GM18868 (cell line): ENCODE measurements at regions not wholly inside any gene's neighbourhood (a gene's known extent, or its start where the extent isn't known, plus 50 kb on each side); places are given as distances from the start of the nearest gene placed in this dataset.
"Not testable (repeated sequence)": the region's sequence is repeated elsewhere in the genome, so short reads cannot be mapped to it uniquely, and the experiment has no call there.

Experiments
- ATAC-seq: cut with Tn5 transposase; IDR thresholded peaks from one replicate; pipeline ENCODE4 v1.9.1; 2021; ENCODE audit warnings: mild to moderate bottlenecking, moderate library complexity; ENCODE audit not compliant: unreplicated experiment

DNA sequence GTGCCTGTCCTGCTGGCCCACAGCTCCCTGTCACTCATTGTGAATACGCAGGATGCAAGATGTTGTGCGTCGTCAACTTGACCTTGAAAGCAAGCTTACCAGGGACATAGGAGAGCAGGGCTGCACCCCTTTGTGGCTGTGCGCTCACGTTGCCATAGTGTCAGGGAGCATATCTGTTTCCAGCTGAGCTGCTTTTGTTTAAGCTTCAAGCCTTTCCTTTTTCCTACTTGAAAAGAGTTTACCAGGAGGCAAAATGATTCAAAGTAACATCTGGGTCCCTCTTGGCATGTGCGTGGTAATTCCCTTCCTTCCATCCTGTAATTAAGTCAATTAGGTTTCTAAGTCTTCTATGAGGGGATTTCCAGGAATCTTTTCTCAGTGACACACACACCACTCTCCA lies 537.1 kb downstream of the AJAP1 start:
- no peak for ATAC-seq

DNA sequence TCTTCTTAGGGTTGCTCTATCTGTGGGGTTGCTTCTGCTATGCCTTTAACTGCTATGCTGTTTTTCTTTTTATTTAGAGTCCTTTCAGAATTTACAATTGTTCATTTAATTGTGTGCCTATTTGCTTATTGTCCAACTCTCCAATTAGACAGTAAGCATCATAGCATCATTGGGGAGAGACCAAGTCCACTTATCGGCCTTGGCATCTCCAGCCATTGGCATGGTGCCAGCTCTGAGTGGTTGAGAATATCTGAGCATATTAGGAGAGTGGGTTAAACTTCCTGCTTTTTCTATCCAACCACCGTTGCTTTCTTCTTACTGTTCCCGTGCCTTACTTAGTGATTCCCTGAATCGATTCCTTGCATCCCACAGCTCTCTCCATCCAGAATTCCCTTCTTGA lies 535.0 kb downstream of the AJAP1 start:
- ATAC-seq: no peak

DNA sequence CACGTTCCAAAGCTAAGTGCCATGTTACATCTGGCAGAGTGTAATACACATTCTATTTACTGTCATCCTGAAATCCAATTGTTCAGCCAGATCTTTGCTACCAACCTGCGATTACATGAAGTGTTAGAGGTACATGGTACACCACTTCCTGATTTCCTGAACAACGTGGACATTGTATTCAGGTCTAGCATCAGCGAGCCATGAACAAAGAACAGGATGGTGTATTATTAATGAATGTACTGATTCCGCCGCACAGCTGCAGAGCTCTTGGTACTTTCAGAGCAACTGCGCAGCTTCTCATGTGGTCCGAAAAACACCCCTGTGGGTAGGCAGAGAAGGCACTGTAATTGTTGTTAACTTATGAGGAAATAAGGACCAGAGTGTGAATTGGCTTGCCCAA lies 511.4 kb downstream of the AJAP1 start:
- no peak for ATAC-seq

DNA sequence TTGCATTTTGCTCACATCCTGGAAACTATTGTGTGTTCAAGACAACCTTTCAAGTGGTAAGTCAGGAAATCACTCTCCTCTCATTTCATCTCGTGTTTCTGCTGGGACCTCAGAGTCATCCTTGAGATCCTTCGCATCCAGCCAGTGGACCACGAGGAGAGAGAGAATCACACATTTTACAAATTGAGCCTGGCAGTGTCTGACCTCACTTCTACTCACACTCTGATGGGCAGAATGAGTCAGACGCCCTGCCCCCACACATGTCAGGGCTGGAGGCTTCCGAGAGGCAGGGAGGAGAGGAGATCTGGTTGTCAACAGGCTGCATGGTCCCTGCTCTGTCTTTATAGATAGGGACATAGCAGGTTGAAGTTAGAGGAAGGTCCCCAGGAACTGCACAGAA lies 509.7 kb downstream of the AJAP1 start:
- no peak for ATAC-seq

DNA sequence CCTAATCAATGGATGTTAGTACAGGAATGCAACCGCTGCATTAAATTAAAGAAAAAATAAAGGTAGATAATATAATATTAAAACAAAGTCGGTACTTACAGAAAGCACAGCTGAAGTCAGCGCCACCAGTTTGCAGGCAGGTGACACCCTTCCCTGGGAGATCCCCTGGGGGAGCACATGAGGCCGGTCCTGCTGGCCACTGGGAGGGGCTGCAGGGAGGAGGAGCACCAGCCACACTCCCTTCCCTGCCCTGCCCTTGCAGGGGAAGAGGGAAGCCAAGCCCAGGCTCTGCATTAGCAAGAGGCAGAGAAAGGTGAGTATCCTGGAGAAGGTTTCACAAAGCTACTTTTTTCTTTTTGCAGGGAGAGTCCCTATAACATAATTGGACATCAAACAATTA lies 507.0 kb downstream of the AJAP1 start:
- no peak for ATAC-seq

DNA sequence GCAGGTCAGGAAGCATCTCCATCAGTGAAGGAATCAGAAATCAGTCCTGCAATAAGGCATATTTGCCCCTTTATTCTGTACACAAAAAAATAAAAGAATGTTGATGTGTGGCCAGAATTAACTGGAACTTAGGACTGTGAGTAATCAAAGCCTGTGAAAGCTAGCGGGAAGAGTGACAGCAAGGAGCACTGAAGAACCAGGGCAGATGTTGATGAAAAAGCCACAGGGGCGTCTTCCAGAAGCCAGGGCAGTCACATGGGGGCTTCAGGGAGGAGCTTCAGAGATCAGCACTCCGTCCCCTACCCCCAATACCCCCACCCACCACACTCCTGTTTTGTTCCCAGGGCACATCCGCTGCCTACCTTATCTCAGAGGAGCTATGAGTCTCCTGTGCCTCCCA lies 502.8 kb downstream of the AJAP1 start:
- ATAC-seq: no peak

DNA sequence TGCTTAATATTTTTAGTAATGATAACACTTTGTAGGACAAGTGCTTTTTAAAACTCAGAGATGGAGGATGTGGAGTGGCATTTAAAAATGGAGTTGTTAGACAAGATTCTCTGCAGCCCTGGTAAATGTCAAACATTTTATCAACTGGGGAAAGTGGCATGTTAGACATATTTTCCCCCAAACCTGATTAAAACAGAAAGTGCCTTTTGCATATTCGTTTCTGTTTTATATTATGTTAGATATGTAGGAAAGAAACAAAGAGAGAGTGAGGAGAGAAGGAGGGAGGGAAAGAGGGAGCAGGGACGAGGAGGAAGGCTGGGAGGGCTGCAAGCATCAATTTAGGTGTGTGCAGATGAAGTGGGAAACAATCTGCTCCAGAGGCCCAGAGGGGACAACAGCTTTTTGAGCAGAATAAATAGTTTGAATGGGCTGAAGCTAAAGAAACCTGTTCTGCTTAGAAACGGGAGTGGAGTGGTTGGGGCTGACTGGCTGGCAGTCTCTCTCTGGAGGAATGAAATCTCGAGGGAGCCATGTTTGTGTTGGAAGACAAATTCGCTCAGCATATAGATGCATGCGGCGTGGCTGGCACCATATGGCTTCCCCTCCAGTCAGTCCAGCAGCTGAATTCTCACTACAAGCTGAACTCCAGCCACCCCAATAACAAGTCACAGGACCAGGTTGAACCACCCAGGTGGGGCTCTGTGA lies 502.2 kb downstream of the AJAP1 start:
- ATAC-seq: no peak

DNA sequence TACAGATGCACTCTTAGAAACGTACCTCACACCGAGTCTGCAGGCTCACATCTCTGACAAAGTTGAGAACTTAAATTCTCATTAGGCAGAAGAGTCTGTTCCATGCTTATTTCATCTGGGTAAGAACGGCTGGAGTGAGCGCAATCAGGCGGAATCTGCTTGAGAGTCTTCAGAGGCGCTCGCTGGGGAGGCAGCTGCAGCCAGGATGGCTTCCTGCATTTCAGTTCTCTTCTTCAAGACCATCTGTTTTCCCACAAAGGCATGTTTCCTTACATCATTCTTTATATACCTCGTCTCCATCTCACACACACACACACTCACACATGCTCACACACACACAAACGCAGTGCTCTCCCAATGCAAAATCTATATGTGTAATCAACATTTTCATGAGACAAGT lies 497.1 kb downstream of the AJAP1 start:
- ATAC-seq: no peak

DNA sequence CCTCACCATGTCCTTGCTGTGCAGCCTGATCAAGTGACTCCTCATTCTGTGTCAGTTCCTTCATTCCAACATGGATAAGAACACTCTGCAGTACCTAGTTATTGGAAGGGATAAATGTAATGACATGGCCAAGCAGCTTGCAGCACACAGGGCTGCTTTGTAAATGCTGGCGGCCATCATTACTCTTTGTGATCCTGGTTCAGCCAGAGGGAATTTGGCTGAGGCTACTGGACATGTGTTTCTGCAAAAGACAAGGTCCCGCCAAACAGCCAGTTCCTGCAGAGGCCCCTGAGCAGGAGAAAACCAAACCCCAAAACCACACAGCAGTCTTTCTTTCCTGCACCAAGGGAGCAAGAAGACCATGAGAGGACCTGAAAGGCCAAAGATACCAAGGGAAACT lies 495.8 kb downstream of the AJAP1 start:
- ATAC-seq: no peak

DNA sequence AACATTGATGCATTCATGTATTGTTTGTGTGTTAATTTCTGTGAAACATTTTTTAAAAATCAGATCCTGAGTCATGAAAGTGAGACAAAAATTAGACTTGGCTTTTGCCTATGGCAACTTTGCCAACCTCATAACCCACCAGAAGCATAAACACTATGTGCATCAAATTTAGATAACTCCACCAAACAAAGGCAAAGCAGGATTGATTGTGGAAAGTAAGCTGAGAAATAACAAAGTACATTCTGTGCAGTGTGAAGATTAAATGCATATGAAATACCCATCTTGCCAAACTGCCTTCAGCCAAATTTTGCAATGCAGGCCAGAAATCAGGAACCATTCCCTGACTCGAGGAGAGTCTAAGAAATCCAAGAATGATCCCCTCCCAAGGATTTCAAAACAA lies 493.4 kb downstream of the AJAP1 start:
- ATAC-seq: no peak

DNA sequence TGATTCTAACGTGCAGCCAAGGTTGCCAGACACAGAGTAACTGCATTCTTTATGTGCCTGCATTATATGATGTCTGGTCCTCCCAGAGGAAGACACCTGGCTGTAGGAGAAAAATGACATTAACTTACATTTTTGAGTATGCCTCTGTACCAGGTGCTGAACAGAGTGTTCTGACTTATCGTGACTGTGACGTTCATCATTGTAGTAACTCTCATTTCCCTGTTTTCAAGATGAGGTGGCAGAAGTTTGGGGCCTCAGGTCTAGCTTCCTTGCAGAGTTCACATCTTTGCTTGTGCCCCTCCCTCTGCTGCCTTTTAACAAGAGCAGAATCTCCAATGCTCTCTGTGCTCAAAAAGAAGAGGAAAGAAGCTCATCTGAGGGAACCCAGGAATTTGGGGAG lies 488.0 kb downstream of the AJAP1 start:
- ATAC-seq: no peak

DNA sequence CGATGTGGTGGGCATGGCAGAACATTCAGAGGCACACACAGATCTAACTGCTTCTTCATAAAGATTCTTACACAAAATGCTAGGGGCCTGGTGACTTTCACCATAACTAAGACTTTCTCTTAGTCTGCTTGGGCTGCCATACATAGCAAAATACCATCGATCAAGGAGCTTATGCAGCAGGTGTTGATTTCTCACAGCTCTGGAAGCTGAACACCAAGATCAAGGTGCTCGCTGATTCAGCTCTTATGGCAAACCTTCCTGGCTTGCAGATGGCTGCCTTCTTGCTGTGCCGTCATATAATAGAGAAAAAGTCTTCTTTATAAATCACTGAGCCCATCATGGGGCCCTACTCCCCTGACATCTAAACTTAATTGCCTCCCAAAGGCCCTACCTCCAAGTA lies 487.3 kb downstream of the AJAP1 start:
- no peak for ATAC-seq

DNA sequence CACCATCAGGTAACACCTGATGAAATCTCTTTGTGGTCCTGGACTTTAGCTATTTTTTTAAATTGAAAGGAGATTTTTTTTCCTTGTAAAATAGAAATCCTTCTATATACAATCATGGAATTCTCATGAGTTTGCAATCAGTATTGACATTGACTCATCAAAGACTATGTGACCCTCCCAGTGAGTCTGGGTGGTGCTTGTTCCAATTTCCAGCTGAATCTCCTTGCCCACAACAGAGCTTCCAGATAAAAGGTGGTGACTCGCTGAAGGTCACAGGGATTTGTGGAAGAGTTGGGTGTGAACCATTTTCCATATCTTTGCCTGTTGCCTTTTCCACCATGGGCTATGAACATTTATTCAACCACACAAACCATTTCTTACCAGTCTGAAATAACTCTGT lies 486.6 kb downstream of the AJAP1 start:
- no peak for ATAC-seq

DNA sequence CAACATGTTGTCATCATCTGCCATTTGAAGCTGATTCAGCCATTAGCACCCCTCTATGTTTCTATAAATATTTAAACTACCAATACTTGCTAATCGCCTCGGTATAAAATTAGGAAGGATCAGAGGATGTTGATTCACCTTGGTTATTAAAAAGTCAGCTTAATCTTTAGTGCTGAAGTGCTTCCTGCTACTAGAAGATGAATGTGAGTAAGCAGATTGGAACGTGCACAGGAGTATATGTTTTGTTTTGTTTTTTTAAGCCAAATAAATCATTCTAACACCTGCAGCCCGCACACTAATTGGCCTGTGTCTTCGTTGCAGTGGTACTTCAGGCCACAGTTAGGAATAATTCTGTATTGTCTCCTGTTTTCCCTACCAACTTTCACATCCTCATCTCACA lies 485.7 kb downstream of the AJAP1 start:
- ATAC-seq: no peak

DNA sequence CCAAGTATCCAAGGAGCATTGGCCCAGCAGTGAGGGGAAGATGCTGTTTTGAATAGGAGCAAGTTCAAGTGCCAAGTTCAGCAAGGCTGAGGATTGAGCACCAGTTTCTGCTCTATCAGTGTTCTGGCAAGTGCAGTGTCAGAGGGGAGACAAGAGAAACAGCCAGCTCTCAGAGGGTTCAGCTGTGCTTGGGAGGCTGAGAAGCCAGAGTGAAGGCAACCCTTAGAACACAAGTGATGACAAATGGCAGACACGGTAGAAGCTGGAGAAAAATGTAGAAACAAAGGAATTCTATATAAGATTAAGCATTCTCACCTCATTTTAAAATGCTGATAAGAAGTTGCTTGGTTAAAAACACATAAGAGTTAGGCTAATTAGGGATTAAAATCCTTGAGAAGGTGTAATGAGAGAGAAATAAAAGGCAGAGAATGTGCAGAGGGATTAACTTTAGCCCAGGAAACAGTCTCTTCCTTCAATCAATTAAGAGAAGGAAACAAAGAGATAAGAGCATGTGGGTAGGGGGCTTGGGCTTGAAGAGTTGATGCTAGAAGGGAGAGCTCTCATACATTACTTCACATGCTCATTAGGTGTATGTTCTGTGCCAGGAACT lies 475.4 kb downstream of the AJAP1 start:
- no peak for ATAC-seq

DNA sequence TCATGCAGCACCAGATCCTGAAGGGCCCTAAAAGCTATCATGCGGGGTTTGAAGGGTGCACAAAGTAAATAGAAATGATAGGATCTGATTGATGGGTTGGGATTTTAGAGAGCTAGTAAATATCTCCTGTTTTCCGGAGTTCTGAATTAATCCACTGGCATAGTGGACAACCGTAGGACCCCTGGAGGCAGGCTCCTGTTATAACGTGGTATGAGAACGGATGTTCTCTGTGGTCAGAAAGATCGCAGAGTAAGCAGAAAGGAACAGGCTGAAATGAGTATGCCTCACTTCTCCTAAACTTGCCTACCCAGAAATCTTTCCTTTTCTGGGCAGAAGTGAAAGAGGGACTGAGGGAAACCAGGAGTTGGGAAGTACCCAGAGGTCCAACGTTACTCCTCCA lies 470.8 kb downstream of the AJAP1 start:
- ATAC-seq: no peak

DNA sequence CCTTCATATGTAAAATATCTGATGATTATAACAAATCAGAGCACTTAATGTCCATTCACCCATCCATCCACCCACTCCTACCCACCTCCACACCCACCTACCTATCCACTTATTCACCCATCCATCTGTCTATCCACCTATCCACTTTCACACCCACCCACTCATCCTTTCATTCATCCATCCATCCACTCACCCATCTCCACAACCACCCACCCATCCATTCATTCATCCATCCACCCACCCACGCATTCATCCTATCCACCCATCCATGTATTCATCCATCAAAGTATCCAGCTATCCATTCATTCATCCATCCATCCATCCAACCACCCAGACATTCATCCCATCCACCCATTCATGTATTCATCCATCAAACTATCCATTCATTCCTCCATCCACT lies 466.1 kb downstream of the AJAP1 start:
- ATAC-seq: no peak

DNA sequence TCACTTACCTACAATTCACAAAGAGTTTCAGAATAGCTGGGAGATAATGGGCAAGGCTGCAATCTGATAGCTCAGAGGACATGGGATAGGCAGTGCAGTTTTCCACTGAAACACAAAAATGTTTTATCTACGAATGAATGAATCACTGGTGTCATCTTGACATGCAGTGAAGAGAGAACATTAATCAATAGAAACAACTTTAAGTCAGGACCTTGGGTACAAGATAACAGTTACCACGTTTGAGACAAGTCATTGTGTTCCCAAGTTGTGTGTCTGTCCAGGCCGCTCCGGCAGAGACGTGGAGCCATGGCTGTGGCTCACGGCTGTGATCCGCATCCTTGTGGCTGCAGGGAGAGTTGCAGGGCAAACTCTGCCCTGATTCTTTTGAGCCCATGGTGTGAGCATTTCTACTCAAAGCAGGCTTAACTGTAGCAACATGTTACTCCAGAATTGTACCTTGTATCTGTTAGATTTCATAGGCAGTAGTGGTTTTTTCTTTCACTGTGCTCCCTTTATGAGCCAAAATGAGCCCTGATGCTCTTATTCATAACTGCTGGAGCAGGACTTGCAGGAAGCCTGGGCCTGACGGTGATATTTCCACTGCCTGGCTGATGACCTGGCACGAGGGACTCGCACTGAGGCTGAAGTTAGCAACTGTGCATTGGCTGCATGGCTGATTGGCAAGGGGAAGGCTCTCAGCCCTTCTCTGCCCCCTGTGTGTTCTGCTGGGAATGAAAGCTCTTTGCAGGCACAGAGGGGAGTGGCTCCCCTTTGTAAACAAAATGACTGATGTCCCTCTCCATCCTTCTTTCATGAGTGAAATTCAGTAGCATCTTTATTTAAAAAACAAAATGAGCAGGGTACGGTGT lies 465.2 kb downstream of the AJAP1 start:
- no peak for ATAC-seq

DNA sequence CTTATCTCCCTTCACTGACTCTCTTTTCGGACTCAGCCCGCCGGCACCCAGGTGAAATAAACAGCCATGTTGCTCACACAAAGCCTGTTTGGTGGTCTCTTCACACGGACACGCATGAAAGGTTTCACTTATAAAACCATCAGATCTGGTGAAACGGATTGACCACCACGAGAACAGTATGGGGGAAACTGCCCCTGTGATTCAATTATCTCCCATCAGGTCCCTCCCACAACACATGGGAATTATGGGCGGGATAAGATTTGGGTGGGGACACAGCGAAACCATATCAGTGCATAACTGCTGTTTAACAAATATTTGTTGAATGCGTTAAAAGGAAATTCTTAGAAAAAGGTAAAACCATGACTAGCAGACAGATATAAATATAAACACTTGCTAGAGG lies 464.4 kb downstream of the AJAP1 start:
- not testable (repeated sequence) for ATAC-seq

DNA sequence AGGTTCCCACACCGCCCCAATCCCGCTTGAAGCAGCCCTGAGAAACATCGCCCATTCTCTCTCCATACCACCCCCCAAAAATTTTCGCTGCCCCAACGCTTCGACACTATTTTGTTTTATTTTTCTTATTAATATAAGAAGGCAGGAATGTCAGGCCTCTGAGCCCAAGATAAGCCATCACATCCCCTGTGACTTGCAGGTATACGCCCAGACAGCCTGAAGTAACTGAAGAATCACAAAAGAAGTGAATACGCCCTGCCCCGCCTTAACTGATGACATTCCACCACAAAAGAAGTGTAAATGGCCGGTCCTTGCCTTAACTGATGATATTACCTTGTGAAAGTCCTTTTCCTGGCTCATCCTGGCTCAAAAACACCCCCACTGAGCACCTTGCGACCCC lies 463.9 kb downstream of the AJAP1 start:
- not testable (repeated sequence) for ATAC-seq

DNA sequence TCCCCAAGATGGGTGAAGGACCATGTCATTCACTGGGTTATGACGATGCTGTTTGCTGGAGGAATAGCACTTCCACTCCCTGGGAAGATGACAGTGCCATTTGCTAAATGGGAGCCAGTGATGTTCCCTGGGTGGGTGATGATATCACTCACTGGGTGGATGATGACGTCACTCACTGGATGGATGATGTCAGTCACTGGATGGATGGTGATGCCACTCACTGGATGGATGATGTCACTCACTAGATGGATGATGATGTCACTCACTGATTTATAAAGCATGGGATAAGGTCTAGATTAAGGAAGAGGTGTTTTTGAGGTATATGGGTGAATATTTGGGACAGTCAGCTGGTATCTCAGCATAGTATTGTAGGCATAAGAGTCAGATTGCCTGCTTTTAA lies 457.2 kb downstream of the AJAP1 start:
- ATAC-seq: no peak

DNA sequence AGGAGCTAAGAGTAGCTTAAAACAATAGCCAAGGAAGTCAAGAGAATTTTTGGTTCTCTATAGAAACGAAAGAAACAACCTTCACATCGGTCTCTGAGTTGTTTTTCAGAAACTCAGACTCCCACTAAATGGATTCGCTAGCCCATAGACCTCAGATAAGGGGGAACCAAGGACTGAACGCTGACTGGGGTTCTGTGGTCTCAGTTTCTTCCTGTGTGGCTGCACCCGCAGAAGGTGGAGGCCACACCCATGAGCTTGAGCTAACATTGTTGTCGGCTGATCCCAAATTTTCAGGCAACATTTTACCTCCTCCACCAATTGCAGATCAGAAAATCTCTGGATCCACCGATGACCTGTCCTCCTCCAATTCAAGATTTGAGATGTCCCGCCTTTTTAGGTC lies 456.1 kb downstream of the AJAP1 start:
- no peak for ATAC-seq
